ENCODE measurements at regions not wholly inside any gene's neighbourhood (a gene's known extent, or its start where the extent isn't known, plus 50 kb on each side); places are given as distances from the start of the nearest gene placed in this dataset.
"Not testable (repeated sequence)": the region's sequence is repeated elsewhere in the genome, so short reads cannot be mapped to it uniquely, and the experiment has no call there.

- no peak for DNase-seq (ENCODE audit: low spot score)
Measured at GRCh38 chr5:131005963-131006684, 158.9 kb downstream of the HINT1 start.

- no peak for DNase-seq (ENCODE audit: low spot score)
Measured at GRCh38 chr5:131001507-131001906, 163.5 kb downstream of the HINT1 start.

GRCh38 chr5:131000289-131000688 is 164.8 kb downstream of the HINT1 start:
- DNase-seq (ENCODE audit: low spot score): no peak

- not testable (repeated sequence) for DNase-seq (ENCODE audit: low spot score)
Measured at GRCh38 chr5:130996720-130997119, 168.3 kb downstream of the HINT1 start.

- no peak for DNase-seq (ENCODE audit: low spot score)
Measured at GRCh38 chr5:130995851-130996250, 169.2 kb downstream of the HINT1 start.

GRCh38 chr5:130995254-130995515 is 169.9 kb downstream of the HINT1 start:
- no peak for DNase-seq (ENCODE audit: low spot score)

- DNase-seq (ENCODE audit: low spot score): no peak
Measured at GRCh38 chr5:130994496-130995253, 170.4 kb downstream of the HINT1 start.

GRCh38 chr5:130992621-130993020 is 172.4 kb downstream of the HINT1 start:
- no peak for DNase-seq (ENCODE audit: low spot score)

GRCh38 chr5:130992095-130992494 is 173.0 kb downstream of the HINT1 start:
- no peak for DNase-seq (ENCODE audit: low spot score)

- DNase-seq (ENCODE audit: low spot score): no peak
Measured at GRCh38 chr5:130985776-130986175, 179.3 kb downstream of the HINT1 start.

- no peak for DNase-seq (ENCODE audit: low spot score)
Measured at GRCh38 chr5:130981663-130982062, 183.4 kb downstream of the HINT1 start.

GRCh38 chr5:130978475-130978874 is 186.6 kb downstream of the HINT1 start:
- DNase-seq (ENCODE audit: low spot score): no peak

GRCh38 chr5:130976493-130976892 is 188.6 kb downstream of the HINT1 start:
- DNase-seq (ENCODE audit: low spot score): no peak

- no peak for DNase-seq (ENCODE audit: low spot score)
Measured at GRCh38 chr5:130975847-130976246, 189.2 kb downstream of the HINT1 start.

- DNase-seq (ENCODE audit: low spot score): no peak
Measured at GRCh38 chr5:130975299-130975698, 189.8 kb downstream of the HINT1 start.

- no peak for DNase-seq (ENCODE audit: low spot score)
Measured at GRCh38 chr5:130974021-130974683, 190.9 kb downstream of the HINT1 start.

GRCh38 chr5:130966990-130967525 is 198.0 kb downstream of the HINT1 start:
- DNase-seq (ENCODE audit: low spot score): no peak

GRCh38 chr5:130965920-130966319 is 199.1 kb downstream of the HINT1 start:
- DNase-seq (ENCODE audit: low spot score): no peak

GRCh38 chr5:130965360-130965759 is 199.7 kb downstream of the HINT1 start:
- DNase-seq (ENCODE audit: low spot score): no peak

- no peak for DNase-seq (ENCODE audit: low spot score)
Measured at GRCh38 chr5:130964231-130965202, 200.5 kb downstream of the HINT1 start.

- no peak for DNase-seq (ENCODE audit: low spot score)
Measured at GRCh38 chr5:130963798-130964197, 201.3 kb downstream of the HINT1 start.

- DNase-seq (ENCODE audit: low spot score): no peak
Measured at GRCh38 chr5:130957151-130957550, 207.9 kb downstream of the HINT1 start.
